A172 (cell line): ENCODE measurements at regions not wholly inside any gene's neighbourhood (a gene's known extent, or its start where the extent isn't known, plus 50 kb on each side); places are given as distances from the start of the nearest gene placed in this dataset.
"Not testable (repeated sequence)": the region's sequence is repeated elsewhere in the genome, so short reads cannot be mapped to it uniquely, and the experiment has no call there.

Source experiments
- DNase-seq: peaks from one replicate; pipeline ENCODE4 v3.0.0-alpha.2; 2015; ENCODE audit warnings: low spot score

DNA sequence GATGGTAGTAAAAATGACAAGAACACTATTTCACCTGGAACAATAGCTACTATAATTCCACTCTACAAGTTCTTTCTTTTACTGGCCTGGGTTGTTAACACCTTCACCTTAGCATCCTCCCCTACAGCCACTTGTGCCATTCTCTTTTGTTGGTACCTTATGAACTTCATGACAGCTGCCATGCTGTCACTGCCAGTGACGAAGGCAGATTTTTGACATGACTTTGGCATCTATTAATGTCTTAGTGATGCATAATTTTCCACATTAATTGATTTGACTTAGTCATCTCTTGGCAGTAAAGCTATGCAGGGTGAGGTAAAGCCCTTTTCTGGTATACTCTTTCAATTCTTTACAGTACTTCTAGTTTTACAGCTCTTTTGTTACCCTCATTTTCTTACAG lies 207.9 kb downstream of the TANC2 start:
- DNase-seq: no peak

DNA sequence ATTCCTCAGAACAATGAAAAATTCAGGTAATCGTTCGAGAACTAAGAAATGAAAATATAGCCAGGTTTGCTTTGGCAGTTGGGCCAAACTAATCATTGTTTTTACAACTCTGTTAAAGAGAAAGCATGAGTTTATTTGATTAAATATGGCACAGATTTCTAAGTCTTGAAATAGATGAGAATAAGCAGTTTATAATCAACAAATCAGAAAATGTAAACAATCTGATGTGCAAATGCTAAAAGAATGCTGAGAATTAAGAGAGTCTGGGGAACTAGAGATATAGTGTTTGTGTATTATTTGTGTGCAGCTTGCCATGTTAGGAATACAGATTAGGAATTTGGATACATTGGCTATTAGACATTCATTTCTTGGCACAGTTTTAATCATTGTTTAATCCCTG lies 212.5 kb downstream of the TANC2 start:
- peak; percentile 13 for DNase-seq

DNA sequence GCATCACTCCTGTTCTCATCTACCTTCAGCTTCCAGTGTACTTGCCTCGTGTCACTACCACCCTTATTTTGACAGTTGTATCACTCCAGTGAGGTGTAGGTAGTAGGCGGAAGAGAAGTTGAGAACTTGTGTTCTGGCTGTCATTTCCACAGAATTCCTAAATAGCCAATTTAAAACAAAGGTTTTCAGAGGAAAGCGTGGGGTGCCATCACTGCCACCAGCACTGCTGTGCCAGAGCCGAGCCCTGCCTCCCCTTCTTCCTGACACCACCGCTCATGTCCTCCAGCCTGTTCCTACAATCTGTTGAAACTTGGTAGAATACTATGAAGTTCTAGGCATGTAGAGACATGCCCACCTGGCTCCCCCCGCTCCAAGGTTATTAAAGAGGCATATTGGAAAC lies 215.8 kb downstream of the TANC2 start:
- no peak for DNase-seq

DNA sequence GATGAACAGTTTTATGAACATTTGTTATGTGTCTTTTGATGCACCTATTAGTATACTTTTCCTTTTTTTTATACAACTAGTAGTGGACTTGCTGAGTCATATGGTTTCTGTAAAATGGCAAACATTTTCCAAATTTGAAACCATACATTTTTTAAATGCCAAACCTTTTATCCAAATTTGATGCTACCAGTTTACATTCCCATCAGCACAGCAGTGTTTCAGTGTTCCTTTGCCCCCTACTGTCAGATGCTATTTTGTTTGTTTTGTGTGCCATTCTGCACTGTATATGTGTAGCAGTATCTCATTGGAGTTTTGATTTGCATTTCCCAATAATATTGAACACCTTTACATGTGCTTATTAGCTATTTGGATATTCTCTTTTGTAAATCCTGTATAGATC lies 219.4 kb downstream of the TANC2 start:
- no peak for DNase-seq

DNA sequence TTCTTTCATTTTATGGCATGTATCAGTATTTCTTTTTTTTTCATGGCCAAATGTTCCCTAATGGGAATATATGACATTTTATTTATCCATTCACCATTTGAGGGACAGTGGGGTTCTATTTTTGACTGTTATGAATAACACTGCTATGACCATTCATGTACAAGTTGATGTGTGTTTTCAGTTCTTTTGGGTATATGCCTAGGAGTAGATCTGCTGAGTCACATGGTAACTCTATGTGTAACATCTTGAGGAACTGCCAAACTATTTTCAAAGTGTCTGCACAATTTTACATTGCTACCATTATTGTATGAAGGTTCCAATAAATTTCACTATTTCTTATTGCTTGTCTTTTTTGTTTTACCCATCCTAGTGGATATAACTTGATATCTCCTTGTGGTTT lies 223.0 kb downstream of the TANC2 start:
- peak; percentile 37 for DNase-seq

DNA sequence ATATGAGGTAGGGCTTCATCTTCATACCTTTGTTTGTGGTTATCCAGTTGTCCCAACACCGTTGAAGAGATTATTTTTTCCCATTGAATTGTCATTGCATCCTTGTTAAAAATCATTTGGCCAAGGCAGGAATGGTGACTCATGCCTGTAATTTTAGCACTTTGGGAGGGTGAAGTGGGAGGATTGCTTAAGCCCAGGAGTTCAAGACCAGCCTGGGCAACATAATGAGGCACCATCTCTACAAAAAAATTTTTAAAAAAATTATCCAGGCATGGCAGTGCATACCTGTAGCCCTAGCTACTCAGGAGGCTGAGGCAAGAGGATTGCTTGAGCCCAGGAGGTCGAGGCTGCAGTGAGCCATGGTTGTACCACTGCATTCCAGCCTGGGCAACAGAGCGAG lies 223.9 kb downstream of the TANC2 start:
- DNase-seq: peak; percentile 19

DNA sequence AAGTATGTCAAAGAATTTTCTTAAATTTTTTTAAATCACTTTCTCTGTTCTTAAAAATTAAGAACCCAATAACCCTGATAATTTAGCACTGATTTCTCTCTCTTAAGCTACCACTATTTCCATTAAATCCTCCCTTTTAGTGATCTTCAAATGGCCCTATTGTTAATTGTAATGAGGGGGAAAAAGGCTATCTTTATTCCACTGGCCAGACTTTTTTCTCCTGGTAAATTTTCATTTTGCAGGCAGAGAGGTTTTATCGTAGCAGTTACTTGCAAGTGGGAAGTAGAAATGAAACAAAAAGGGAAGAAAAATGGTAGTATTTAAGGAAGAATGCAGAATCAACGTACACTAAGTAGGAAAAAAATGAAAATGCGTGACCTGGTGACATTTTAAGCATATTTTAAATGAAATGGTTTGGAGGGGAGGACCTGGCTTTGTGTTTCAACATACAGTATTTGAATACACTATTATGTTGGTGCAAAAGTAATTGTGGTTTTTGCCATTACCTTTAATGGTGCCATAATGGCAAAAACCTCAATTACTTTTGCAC lies 224.9 kb downstream of the TANC2 start:
- no peak for DNase-seq

DNA sequence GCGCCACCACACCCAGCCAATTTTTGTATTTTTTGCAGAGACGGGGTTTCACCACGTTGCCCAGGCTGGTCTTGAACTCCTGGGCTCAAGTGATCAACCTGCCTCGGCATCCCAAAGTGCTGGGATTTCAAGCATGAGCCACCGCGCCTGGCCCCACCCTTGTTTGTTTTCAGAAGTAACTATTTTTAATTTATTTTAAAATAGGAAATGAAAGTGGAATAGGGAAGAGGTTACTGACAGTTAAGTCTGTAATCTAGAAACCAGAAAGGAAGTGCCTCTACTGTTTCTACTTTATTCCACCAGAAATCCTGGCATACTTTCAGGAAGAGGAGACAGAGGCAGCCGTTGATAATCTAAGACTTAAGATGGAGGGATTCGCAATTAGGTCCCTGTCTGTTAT lies 225.6 kb downstream of the TANC2 start:
- no peak for DNase-seq

DNA sequence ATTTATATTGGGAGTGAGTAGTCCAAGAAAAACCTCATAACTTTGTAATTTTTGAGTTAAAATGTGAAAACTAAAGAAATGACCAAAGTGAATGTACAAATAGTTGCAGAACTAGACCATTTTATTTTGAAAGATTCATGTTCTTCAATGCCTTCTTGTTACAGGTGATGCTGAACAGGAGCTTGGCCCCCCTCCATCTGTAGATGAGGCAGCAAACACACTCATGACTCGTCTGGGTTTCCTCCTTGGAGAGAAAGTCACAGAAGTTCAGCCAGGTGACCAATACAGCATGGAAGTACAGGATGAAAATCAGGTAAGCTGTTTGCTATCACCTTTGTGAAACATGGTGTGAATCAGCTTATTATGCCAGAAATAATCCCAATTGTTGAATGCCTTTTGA lies 227.8 kb downstream of the TANC2 start:
- DNase-seq: no peak

DNA sequence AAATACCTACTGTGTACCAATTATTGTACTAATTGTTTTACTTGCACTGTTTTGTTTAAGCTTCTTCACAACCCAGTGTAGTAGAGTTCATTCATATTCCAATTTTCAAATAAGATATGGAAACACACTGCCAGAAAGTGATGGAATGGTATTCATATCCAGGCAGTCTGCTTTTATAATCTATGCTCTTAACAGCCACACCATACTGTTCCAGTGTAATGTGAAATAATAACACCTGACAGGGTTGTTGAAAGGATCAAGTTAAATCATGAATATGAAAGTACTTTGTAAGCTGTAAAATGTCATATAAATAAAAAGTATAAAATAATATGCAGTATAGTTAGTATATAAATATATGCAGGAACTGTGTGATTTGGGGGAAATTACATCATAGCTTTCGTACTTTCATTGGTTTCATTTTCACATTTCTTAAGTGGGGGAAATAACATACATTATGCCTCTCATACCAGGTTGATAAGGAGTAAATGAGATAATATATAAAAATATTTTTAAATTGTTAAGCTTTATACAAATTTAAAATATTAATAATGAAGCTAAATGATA lies 230.8 kb downstream of the TANC2 start:
- DNase-seq: no peak

DNA sequence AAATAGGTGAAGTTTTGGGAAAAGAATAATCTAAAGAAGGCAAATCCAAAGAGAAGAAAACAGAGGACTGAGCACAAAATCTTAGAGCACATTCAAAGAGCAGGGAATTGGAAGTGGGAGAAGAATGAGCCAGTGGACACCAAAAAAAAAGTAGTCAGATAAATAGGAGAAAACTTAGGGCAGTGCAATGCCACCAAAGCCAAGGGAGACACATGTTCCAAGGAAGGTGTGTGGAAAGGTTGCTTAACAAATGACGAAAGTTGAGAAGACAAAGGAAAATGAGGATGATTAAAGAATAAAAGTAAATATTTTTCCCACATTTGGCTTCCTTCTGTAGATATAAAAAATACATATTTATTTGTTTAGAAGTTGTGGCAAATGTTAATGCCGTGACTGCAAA lies 237.6 kb downstream of the TANC2 start:
- DNase-seq: no peak

DNA sequence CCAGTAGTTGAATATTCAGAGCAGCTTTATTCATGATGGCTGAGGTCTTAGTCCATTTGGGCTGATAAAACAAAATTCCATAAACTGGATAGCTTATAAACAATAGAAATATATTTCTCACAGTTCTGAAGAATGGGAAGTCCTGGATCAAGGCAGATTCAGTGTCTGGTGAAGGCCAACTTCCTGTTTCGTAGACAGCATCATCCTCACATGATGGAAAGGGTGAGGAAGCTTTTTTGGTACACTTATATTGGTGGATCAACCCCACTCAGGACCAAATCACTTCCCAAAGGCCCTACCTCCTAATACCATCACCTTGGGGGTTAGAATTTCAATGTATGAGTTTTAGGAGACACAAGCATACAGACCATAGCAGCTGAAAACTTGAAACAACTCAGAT lies 224.2 kb downstream of the CYB561 start:
- DNase-seq: no peak

DNA sequence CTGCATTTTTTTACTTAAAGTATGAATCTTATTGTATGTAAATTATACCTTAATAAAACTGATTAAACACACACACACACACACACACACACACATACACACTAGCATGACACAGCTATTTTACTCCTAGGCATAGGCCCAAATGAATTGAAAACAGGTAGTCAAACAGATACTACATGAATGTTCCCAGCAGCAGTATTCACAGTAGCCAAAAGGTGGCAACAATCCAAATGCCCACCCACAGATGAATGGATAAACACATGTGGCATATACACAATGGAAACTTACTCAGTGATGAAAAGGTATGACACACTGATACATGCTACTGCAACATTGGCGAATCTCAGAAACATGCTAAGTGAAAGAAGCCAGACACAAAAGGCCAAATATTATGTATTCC lies 223.5 kb downstream of the CYB561 start:
- no peak for DNase-seq

DNA sequence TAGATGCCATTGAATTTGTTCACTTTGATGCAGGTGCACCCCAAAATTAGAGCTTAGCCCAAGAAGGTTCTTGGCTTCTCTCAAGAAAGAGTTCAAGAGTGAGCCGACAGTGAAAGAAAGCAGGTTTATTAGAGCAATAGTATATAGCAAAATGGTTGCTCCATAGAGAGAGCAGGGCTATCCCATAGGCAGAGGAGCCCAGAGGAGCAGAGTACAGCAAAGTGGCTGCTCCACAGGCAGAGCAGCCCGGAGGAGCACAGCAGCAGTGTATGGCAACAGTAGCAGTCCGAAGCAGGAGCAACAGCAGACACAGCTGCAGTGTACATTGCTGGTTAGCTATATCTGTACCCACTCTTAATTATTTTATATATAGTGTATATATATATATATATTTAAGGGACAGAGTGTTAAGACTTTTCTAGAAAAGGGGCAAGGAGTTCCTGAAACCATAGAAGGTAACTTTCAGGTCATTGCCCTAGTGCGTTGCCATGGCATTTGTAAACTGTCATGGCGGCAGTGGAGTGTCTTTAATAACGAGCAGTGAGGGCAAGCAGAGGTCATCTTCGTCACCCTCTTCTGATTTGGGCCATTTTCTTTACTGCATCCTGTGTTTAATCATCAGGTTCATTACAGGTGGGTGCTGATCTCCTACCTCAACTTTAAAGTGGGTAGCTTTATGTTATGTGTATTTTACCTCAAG lies 222.7 kb downstream of the CYB561 start:
- no peak for DNase-seq

DNA sequence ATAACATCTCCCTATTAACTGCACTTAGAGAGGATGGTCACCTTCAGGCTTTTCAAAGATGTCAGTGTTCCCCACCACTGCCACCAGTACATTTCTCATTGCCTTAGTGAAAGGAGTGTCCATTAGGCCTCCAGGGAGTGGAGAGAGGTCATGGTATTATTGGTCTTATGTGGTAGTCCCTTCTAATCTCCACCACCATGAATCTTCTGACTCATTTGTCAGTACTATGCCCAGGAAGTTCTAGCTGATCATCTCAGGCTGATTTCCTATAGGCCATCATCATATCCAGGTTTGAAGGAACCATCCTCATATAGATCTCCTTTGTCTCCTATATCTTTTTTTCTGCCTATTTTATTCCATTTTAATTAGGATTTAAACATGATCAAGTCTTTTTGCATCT lies 221.5 kb downstream of the CYB561 start:
- DNase-seq: no peak

DNA sequence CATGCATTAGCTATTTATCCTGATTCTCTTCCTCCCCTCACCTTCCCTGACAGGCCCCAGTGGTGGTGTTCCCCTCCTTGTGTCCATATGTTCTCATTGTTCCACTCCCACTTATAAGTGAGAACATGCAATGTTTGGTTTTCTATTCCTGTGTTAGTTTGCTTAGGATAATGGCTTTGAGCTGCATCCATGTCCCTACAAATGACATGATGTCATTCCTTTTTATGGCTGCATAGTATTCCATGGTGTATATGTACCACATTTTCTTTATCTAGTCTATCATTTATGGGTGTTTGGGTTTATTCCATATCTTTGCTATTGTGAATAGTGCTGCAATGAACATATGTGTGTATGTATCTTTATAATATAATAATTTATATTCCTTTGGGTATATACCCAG lies 219.4 kb downstream of the CYB561 start:
- not testable (repeated sequence) for DNase-seq

DNA sequence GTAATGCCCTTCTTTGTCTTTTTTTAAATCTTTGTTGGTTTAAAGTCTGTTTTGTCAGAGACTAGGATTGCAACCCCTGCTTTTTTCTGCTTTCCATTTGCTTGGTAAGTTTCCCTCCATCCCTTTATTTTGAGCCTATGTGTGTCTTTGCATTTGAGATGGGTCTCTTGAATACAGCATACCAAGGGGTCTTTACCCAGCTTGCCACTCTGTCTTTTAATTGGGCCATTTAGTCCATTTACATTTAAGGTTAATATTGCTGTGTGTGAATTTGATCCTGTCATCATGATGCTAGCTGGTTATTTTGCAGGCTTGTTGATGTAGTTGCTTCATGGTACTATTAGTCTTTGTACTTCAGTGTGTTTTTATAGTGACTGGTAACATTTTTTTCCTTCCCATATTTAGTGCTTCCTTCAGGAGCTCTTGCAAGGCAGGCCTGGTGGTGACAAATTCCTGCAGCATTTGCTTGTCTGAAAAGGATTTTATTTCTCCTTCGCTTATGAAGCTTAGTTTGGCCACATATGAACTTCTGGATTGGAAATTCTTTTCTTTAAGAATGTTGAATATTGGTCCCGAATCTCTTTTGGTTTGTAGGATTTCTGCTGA lies 215.0 kb downstream of the CYB561 start:
- DNase-seq: not testable (repeated sequence)

DNA sequence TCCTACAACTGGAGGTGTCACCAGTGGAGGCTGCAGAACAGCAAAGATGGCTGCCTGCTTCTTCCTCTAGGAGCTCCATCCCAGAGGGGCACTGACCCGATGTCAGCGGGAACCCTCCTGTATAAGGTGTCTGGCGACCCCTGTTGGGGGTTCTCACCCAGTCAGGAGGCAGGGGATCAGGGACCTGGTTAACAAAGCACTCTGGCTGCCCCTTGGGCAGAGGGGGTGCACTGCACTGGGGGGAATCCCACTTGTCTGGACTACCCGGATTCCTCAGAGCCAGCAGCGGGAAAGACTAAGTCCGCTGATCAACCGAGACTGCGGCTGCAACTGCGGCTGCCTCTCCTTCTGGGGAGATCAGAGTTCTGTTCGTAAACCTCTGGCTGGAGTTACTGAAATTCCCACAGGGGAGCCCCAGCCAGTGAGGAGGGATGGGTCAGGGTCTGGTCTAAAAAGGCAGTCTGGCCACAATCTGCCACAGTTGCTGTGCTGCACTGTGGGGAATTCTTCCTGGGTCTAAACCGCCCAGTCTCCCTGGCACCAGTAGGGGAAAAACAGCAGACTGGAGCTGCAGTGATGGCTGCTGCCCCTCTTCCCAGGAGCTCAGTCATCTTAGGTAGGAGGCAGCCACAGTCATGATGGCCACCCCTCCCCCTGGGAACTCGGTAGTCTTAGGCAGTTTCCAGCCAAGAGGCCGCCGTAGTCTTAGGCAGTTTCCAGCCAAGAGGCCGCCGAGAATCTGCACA lies 213.4 kb downstream of the CYB561 start:
- DNase-seq: no peak

DNA sequence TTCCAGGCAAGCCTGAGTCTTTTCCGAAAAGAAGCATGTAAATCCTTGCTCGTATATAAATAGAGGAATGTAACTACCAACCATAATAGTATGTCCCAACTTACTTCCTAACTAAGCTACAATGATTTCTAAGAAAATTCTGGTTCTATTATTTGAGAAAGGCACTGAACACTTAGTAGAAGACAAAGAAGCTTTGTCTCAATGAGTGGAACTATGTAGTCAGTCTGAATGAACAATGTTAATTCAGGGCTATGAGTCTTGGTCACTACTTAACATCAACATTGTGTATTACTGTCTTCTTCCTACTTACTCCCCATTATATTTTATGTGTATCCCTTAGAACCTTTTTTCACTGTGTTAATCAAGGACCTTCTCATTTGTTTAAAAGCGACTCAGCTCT lies 206.0 kb downstream of the CYB561 start:
- no peak for DNase-seq

DNA sequence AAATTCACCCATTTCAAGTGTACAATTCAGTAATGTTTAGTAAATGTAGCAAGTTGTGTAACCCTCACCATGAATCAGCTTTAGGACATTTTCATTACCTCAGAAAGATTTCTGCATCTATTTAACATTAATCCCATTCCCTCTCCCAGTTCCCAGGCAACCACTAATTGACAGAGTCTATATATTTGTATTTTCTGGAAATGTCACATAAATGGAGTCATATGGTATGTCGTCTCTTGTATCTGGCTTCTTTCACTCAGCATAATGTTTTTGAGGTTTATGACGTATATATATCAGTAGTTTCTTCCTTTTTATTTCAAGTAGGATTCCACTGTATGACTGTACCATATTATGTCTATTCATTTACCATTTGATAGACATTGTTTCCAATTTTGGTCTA lies 199.8 kb downstream of the CYB561 start:
- DNase-seq: no peak

DNA sequence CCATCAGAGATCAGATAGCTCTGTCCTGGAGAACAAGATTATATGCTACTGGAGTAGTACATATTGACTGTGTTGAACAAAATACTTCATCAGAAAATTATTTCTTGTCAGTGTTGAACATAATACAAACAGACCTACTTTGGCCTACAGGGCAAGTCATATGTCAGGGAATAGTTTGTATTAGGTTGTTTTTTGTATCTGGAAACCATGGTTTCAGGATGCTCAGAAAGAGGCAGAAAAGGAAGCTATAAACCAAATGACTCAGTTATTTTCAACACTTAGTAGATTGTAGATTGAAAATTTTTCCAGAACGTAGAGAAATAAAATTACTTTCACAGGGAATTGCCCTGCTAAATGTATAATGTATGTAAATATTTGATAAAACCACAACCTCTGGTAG lies 198.4 kb downstream of the CYB561 start:
- no peak for DNase-seq

DNA sequence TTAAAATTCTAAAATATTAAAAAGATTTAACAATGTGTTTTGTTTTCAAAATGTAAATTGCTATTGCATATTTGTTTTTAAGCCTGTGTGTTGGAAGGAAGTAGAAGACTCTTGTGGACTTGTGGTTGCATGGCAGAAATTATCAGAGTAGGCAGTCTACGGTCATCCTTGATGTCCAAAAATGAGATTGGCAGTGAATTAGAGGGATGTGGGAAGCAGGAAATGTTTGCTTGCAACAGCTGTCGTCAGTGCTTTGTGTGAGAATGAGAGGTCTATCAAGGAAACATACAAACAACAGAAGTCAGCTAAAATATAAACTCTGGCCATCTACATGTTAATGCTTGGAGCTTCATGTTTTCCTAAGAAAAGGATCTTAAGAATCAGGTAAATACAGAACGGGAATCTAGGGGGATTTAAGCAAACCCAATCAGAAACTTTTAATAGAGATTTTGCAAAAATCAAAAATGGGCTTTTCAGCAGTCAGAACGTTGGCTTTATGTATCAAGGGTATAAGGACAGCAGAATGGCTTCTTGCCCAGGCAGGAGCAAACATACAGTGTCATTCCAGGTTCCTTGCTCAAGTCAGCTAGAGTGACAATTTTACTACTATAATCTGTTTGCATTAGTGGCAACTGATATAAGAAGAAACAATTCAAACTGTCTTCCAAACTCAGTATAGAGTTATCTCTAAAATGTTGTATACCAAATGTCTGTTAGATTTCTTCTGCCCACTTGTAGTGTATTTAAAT lies 196.7 kb downstream of the CYB561 start:
- no peak for DNase-seq
